ENCODE measurements at regions not wholly inside any gene's neighbourhood (a gene's known extent, or its start where the extent isn't known, plus 50 kb on each side); places are given as distances from the start of the nearest gene placed in this dataset.

DNA sequence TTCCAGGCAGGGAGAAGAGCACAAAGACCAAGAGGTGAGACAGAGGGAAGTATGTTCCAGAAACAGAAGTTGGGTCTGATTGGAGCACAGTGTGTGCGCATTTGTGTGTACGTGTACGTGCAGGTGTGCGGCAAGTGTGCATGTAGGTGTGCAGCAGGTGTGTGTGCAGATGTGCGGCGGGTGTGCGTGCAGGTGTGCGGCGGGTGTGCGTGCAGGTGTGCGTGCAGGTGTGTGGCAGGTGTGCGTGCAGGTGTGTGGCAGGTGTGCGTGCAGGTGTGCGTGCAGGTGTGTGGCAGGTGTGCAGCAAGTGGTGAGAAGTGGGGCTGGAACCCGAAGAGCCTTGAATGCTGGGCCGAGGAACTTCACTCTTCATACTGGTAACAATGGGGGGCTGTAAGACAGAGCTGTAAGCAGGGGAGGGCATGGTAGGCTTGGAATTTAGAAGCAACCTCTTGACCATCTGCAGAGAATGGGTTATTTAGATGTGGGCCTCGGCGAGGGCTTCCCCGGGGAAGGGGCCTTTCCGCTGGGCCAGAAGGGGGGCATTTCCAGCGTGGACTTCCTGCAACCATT is 118.0 kb upstream of the WNT4 start:
- no peaks in the 10 kb centered on the region for H3K27me3 ChIP-seq (ENCODE audit: control insufficient read depth in 2 of 2, insufficient read depth in 2 of 2, low read length in 2 of 2)
- dilution Hi-C loops (cut with MboI; ENCODE audit: extremely low pct_ligation_motif_present, low sequenced_read_pairs) (no loop called here), intact Hi-C loops (cut with micrococcal nuclease) (no loop called here)
- H3K36me3 ChIP-seq (ENCODE audit: control insufficient read depth in 2 of 2, extremely low read depth in 1 of 2, insufficient read depth in 2 of 2, low read length in 2 of 2) = no peaks in the 10 kb centered on the region
- ChIA-PET CTCF (no interaction called here), POLR2A (no interaction called here)
- H3K9me3 ChIP-seq (replicated peaks; ENCODE audit: control insufficient read depth, insufficient read depth, low read length) = no peaks in the 10 kb centered on the region
- H3K4me1 ChIP-seq (ENCODE audit: control insufficient read depth, extremely low read depth, insufficient read depth, low read length) = no peaks in the 10 kb centered on the region
- no peaks in the 10 kb centered on the region for H3K79me2 ChIP-seq (ENCODE audit: control insufficient read depth, insufficient read depth, low read length)
- TF ChIP-seq, protein P1, sequence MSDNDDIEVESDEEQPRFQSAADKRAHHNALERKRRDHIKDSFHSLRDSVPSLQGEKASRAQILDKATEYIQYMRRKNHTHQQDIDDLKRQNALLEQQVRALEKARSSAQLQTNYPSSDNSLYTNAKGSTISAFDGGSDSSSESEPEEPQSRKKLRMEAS (IDR thresholded peaks at IDR 0.05; ENCODE audit: insufficient read depth, insufficient read length) = no peak
- TF ChIP-seq GATA2 (IDR thresholded peaks at IDR 0.05; ENCODE audit: insufficient read depth, insufficient read length, low read depth, low read length) (no peak), MYC (IDR thresholded peaks at IDR 0.05; ENCODE audit: low read depth, low read length) (no peak), POLR2AphosphoS5 (IDR thresholded peaks at IDR 0.05; ENCODE audit: insufficient read depth, low read depth, low read length) (no peak), POLR2A (IDR thresholded peaks at IDR 0.05; ENCODE audit: low read depth, low read length) (no peak), CTCF (IDR thresholded peaks at IDR 0.05; ENCODE audit: extremely low read depth in 1 of 2, insufficient read depth in 1 of 2, low read depth in 1 of 2, low read length in 2 of 2) (no peak)
- no peak overlapping the region for H3K4me3 ChIP-seq (replicated peaks in 1 of 3; ENCODE audit: insufficient read depth in 1 of 3, low read depth in 1 of 3, low read length in 3 of 3)
- no peaks in the 10 kb centered on the region for H4K20me1 ChIP-seq (replicated peaks; ENCODE audit: control insufficient read depth, extremely low read depth, insufficient read depth, low read length)
- no TSS peak for BruUV-seq (replicated peaks)
- no peak overlapping the region for H3K27ac ChIP-seq (ENCODE audit: insufficient read depth, low read depth, low read length)
- H3K9ac ChIP-seq (replicated peaks; ENCODE audit: extremely low read depth, insufficient read depth, low read length) = no peak overlapping the region
- no peak for FAIRE-seq
- no peak overlapping the region for H2AFZ ChIP-seq (ENCODE audit: low read depth, low read length)
- no peaks in the 10 kb centered on the region for H3K9me1 ChIP-seq (replicated peaks; ENCODE audit: control insufficient read depth, extremely low read depth, insufficient read depth, low read length)
- no peak overlapping the region for H3K4me2 ChIP-seq (ENCODE audit: insufficient read depth, low read length)
- DNase-seq (ENCODE audit: low read depth, low spot score) = no peak

DNA sequence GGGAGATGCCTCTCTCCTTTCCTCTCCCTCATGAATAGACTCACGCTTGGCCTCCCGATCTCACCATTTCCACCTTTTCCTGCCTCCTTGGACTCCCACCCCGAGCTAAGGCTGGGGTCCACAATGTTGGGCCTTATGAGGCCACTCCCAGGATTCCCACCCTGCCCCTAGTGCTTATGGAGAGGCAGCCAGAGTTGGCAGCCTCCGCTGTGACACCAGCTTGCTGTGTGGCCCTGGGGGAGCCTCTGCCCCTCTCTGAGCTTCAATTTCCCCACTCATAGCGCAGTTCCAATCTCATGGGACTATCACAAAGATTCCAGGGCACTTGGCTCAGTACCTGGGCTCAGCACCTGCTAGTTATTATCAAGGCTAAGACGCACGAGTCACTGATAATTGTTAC is 118.7 kb upstream of the WNT4 start:
- FAIRE-seq (no peak), DNase-seq (ENCODE audit: low read depth, low spot score) (no peak)
- H3K9me3 ChIP-seq (replicated peaks; ENCODE audit: control insufficient read depth, insufficient read depth, low read length) = no peaks in the 10 kb centered on the region
- H3K9me1 ChIP-seq (replicated peaks; ENCODE audit: control insufficient read depth, extremely low read depth, insufficient read depth, low read length) = no peaks in the 10 kb centered on the region
- no peaks in the 10 kb centered on the region for H3K36me3 ChIP-seq (ENCODE audit: control insufficient read depth in 2 of 2, extremely low read depth in 1 of 2, insufficient read depth in 2 of 2, low read length in 2 of 2)
- H4K20me1 ChIP-seq (replicated peaks; ENCODE audit: control insufficient read depth, extremely low read depth, insufficient read depth, low read length) = no peaks in the 10 kb centered on the region
- intact Hi-C loops (cut with micrococcal nuclease) = no loop called here
- no TSS peak for BruUV-seq (replicated peaks)
- no peak overlapping the region for H3K4me2 ChIP-seq (ENCODE audit: insufficient read depth, low read length)
- no peaks in the 10 kb centered on the region for H3K79me2 ChIP-seq (ENCODE audit: control insufficient read depth, insufficient read depth, low read length)
- H3K9ac ChIP-seq (replicated peaks; ENCODE audit: extremely low read depth, insufficient read depth, low read length) = no peak overlapping the region
- no peaks in the 10 kb centered on the region for H3K4me1 ChIP-seq (ENCODE audit: control insufficient read depth, extremely low read depth, insufficient read depth, low read length)
- H3K4me3 ChIP-seq (replicated peaks in 1 of 3; ENCODE audit: insufficient read depth in 1 of 3, low read depth in 1 of 3, low read length in 3 of 3) = no peak overlapping the region
- POLR2A ChIA-PET = no interaction called here
- no peak overlapping the region for H2AFZ ChIP-seq (ENCODE audit: low read depth, low read length)
- no peak overlapping the region for H3K27ac ChIP-seq (ENCODE audit: insufficient read depth, low read depth, low read length)
- dilution Hi-C loops (cut with MboI; ENCODE audit: extremely low pct_ligation_motif_present, low sequenced_read_pairs) = no loop called here
- CTCF ChIA-PET = no interaction called here
- TF ChIP-seq CTCF (IDR thresholded peaks at IDR 0.05; ENCODE audit: extremely low read depth in 1 of 2, insufficient read depth in 1 of 2, low read depth in 1 of 2, low read length in 2 of 2) = no peak
- no peak for TF ChIP-seq POLR2A (IDR thresholded peaks at IDR 0.05; ENCODE audit: low read depth, low read length)
- TF ChIP-seq, protein P1 (IDR thresholded peaks at IDR 0.05; ENCODE audit: insufficient read depth, insufficient read length) = no peak
- no peak for TF ChIP-seq POLR2AphosphoS5 (IDR thresholded peaks at IDR 0.05; ENCODE audit: insufficient read depth, low read depth, low read length)
- TF ChIP-seq MYC (IDR thresholded peaks at IDR 0.05; ENCODE audit: low read depth, low read length) = no peak
- TF ChIP-seq FOS (IDR thresholded peaks at IDR 0.05; ENCODE audit: borderline replicate concordance, insufficient read depth, low read length) = no peak
- TF ChIP-seq JUN (IDR thresholded peaks at IDR 0.05; ENCODE audit: borderline replicate concordance, insufficient read depth, insufficient read length, low read depth) = no peak
- TF ChIP-seq GATA2 (IDR thresholded peaks at IDR 0.05; ENCODE audit: insufficient read depth, insufficient read length, low read depth, low read length) = no peak
- no peak for TF ChIP-seq EZH2 (IDR thresholded peaks at IDR 0.05; ENCODE audit: borderline replicate concordance, low read depth, low read length, severe bottlenecking)
- H3K27me3 ChIP-seq (ENCODE audit: control insufficient read depth in 2 of 2, insufficient read depth in 2 of 2, low read length in 2 of 2) = no peaks in the 10 kb centered on the region

Measured in endothelial cell of umbilical vein (primary cell).